Testis (tissue), 2 donors: ENCODE measurements at regions not wholly inside any gene's neighbourhood (a gene's known extent, or its start where the extent isn't known, plus 50 kb on each side); places are given as distances from the start of the nearest gene placed in this dataset.

ENCODE experiments used
- POLR2A ChIP-seq: fragments of 450-650 bp; IDR thresholded peaks from one replicate; pipeline ENCODE4 v1.6.1; 2017; ENCODE audit warnings: antibody characterized with exemption, mild to moderate bottlenecking, moderate library complexity
- TF ChIP-seq, protein P1 (sequence below), 3 experiments: fragments of 450-650 bp in 2 of 3; fragments of 200-600 bp in 1 of 3; sonication (generic) in 1 of 3; IDR thresholded peaks; one replicate each; pipeline ENCODE4 v1.5.1; 2016 to 2019; ENCODE audit warnings: antibody characterized with exemption in 3 of 3, mild to moderate bottlenecking in 2 of 3, moderate library complexity in 1 of 3

- TF ChIP-seq, protein P1, sequence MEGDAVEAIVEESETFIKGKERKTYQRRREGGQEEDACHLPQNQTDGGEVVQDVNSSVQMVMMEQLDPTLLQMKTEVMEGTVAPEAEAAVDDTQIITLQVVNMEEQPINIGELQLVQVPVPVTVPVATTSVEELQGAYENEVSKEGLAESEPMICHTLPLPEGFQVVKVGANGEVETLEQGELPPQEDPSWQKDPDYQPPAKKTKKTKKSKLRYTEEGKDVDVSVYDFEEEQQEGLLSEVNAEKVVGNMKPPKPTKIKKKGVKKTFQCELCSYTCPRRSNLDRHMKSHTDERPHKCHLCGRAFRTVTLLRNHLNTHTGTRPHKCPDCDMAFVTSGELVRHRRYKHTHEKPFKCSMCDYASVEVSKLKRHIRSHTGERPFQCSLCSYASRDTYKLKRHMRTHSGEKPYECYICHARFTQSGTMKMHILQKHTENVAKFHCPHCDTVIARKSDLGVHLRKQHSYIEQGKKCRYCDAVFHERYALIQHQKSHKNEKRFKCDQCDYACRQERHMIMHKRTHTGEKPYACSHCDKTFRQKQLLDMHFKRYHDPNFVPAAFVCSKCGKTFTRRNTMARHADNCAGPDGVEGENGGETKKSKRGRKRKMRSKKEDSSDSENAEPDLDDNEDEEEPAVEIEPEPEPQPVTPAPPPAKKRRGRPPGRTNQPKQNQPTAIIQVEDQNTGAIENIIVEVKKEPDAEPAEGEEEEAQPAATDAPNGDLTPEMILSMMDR (IDR thresholded peaks at IDR 0.05): no peak
- no peak for TF ChIP-seq POLR2A
Observed at GRCh38 chr1:57860325-57860724, 436.5 kb upstream of the DAB1 start.
